NB4 (cell line): ENCODE measurements at regions not wholly inside any gene's neighbourhood (a gene's known extent, or its start where the extent isn't known, plus 50 kb on each side); places are given as distances from the start of the nearest gene placed in this dataset.

Experiments
- POLR2A ChIP-seq: IDR thresholded peaks from 2 replicates; pipeline ENCODE4 v1.6.1; 2011; ENCODE audit warnings: mild to moderate bottlenecking; ENCODE audit not compliant: insufficient read length; ENCODE audit errors: extremely low read depth
- TF ChIP-seq, protein P1 (sequence below): IDR thresholded peaks from one replicate; pipeline ENCODE4 v1.5.1; 2012; ENCODE audit warnings: low read depth, low read length
- TF ChIP-seq, protein P2 (sequence below): IDR thresholded peaks from 2 replicates; pipeline ENCODE4 v1.6.1; 2011; ENCODE audit warnings: low read depth, low read length

DNA sequence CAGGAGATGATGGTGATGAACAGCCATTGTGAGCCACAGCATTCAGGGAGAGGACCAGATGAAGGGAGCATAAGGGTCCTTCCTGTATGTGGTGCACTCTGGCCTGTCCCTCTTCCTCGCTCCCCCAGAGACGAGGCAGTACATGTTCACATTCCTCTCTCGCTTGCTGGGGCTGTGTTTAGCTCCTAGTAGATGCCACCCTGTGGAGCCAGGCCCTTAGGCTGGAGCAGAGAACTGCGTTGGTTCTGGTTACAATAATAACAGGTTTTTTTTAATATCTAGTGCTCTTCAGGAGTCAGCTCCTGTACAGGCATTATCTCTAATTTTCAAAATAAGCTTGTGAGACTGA, 171.1 kb upstream of the MYT1L start:
- TF ChIP-seq, protein P1, sequence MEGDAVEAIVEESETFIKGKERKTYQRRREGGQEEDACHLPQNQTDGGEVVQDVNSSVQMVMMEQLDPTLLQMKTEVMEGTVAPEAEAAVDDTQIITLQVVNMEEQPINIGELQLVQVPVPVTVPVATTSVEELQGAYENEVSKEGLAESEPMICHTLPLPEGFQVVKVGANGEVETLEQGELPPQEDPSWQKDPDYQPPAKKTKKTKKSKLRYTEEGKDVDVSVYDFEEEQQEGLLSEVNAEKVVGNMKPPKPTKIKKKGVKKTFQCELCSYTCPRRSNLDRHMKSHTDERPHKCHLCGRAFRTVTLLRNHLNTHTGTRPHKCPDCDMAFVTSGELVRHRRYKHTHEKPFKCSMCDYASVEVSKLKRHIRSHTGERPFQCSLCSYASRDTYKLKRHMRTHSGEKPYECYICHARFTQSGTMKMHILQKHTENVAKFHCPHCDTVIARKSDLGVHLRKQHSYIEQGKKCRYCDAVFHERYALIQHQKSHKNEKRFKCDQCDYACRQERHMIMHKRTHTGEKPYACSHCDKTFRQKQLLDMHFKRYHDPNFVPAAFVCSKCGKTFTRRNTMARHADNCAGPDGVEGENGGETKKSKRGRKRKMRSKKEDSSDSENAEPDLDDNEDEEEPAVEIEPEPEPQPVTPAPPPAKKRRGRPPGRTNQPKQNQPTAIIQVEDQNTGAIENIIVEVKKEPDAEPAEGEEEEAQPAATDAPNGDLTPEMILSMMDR = no peak
- no peak for TF ChIP-seq POLR2A
- TF ChIP-seq, protein P2, sequence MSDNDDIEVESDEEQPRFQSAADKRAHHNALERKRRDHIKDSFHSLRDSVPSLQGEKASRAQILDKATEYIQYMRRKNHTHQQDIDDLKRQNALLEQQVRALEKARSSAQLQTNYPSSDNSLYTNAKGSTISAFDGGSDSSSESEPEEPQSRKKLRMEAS = no peak
